Right lung (tissue), 2 donors: ENCODE measurements at regions not wholly inside any gene's neighbourhood (a gene's known extent, or its start where the extent isn't known, plus 50 kb on each side); places are given as distances from the start of the nearest gene placed in this dataset.
A peak's percentile ranks its signal among the peaks of the same experiment; 100 is the strongest.

Source experiments
- DNase-seq, 2 donors: peaks; one replicate each; pipeline ENCODE4 v3.0.0-alpha.2; 2013

DNA sequence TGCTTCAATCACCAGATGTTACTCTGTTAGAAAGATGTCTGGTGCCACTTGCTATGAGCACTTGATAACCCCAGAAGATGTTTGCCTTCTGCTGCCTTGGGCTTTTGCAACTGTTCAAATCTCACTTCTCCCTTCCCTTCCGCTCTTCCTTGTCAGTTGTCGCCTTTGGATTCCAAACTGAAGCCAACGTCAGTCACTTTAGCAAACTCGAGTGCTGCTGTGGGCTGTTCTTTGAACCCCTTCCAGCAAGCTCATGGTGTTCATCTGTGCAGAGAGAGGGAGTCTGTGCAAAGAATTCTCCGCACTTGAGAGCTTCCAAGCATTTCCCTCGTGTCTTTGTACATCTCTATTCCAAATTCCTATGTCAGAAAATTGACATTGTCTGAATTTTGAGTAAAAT lies 879.4 kb downstream of the CDH11 start:
- DNase-seq = peak; percentile 37 to 48

DNA sequence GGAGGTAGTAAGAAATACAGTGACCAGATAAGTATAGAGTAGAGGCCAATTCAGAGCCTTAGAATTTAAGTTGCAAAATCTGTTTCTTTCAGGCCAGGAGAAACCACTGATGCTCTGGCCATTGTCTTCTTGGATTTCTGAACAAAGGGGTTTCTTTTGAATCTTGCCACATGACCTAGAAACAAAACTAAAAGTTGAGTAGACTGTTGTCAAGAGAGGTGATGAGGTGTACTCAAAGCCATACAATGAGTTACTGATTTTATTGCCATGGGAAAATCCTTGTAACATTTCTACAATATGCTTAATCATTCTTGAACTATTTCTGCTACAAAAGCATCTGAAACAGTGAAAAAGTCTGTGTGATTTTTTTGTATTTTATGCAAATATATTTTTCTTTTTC lies 881.3 kb downstream of the CDH11 start:
- DNase-seq = no peak

DNA sequence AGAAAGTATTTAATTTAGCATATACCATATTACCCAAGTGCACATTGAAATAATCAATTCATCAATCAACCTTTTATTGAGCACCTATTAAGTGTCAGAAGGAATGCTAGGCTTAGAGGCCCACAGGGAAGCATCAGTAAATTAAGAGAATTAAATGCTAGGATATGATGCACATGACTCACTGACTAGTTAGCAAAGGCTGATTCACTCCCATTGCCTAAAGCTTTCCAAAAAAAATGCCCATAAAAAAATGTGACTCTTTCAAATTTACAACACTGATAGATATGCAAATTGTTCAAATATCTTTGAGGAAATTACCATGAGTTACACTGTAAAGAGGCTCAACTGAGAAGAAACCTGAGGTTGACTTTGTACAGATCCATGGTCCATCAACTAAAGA lies 883.3 kb downstream of the CDH11 start:
- no peak for DNase-seq

DNA sequence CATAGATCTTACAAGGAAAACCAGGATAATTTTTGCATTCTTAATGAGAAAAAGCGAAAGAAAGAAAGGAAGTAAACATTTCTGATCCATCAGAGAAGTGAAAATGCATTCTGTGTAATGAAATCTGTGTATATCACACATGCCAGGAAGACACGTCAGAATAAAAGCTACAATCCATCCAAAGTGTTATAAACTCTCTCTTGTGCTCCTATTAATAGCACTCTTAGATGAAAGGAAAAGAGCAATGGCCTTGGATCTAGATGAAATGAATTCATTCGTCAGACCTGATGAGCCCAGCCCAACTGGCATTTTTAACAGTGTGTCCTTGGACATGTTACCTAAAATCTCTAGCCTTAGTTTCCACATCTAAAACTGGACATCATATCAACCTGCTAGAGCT lies 885.5 kb downstream of the CDH11 start:
- DNase-seq = no peak

DNA sequence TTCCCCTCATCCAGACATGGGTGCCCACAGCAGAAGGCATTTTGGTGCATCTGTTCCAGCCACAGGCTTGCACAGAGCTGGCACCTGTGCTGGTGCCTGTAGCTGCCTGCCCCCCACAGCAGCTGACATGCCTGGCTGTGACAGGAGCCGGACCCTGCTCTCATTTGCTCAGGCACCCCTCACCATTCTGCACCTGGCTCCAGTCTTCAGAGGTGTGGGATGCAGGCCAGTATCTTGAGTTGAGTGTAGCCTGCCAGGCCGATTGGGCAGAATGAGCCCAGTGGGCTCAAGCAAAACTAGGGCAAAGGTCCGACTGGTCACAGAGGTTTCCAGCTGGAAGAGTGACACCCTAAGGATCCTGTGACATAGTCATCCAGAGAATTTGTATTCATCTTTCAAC lies 887.7 kb downstream of the CDH11 start:
- no peak for DNase-seq

DNA sequence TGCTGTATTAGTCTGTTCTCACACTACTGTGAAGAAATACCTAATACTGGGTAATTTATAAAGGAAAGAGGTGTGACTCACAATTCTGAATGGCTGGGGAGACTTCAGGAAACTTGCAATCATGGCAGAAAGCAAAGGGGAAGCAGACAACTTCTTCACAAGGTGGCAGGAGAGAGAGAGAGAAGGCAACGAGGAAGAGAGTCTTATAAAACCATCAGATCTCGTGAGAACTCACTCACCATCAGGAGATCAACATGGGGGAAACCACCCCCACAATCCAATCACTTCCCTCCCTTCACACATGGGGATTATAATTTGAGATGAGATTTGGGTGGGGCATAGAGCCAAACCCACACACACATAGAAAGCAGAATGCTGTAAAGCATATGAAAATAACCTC lies 896.2 kb downstream of the CDH11 start:
- DNase-seq = no peak

DNA sequence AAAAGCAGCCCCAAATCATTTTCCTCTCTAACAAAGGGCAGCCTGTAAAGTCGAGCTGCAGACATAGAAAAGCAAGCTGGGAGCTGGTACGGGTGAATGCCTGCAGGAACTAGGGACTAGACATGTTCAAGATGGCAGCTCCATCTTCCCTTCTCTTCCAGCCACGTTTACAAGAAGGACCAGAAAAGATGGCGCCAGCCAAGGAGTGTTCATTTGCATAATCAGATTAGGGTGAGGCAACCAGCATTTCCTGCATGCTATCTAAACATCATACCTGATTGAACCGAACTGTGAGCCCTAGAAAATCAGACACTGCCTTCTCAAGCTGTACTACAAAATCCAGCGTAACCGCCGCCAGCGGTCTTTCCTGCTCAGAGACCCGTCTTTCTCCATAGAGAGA lies 896.8 kb downstream of the CDH11 start:
- no peak for DNase-seq

DNA sequence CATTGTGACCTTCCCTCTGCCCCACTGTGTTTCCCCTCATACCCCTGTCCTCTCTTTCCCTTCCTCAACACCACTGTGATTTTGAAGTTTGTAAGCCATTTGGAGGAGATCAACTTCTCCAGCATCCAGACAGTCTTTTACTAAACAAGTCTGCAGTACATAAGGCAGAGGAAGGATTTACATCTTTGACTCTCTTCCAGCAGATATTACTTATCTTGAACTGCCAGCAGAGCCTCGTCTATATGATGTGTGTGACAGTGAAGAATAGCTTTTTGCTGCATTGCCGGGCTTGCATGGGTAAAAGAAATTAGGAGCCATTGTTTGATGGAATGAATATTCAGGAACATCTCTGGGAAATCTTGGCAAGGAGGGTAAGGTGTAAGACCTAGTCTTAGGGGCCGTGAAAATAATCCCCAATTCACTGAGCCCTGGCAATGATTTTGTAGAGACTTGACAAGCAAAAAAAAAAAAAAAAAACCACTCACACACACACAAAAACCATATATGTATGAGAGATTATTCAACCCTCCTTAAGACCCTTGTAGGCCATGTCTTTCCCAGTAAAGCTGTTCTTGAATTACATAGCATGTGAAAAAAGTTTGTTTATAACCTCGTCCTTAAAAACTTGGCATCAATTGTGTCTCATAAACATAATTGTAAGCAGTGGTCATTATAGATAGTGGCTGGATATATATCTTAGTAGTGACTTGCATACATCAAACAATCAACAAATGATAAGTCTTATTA lies 903.9 kb downstream of the CDH11 start:
- no peak for DNase-seq

DNA sequence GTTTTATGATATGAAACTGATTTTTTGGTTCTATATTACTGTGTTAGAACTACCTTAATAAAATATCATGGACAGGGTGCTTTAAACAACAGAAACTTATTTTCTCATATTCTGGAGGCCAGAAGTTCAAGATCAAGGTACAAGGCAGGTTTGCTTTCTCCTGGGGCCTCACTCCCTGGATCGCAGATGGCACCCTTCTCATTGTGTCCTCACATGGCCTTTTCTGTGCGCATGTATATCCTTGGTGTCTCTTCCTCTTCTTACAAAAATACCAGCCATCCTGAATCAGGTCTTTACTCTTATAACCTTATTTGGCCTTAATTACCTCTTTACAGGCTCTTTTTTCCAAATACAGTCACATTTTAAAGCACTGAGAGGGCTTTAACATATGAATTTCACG lies 906.1 kb downstream of the CDH11 start:
- no peak for DNase-seq

DNA sequence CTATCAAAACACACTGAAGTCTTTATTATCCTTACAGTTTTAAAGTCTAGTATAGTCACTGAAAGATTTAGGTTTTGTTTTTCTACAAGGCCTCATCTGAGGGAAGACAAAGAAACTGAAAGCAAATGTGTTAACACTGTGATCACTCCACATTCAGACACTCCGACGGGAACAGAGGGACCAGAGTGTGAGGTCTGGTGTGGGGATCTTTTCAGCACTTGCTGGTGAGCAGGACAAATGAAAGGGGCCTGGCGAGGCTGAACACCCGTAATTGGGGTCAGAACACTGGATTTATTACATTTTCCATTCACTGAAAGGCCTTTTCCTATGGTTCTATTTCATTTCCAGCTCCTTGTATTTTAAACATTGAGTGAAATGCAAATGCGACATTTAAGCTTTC lies 910.5 kb downstream of the CDH11 start:
- no peak for DNase-seq

DNA sequence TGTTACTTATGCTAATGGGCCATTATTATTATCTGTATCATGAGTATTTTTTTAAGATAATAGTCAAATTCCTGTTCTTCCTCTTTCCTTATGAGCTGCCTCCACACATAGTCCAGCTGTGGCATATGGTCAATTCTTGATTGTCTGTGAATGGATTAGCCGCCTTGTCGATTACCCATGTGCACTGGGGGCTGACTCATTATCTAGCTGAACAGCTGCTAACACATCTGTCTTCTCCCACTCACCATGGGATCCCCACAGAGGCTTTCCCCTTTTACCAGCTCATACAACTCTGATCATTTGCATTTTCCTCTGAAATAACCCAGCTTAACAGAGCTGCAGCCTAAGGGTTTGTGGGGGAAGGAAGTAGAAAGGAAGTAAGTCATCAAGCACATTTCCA lies 915.0 kb downstream of the CDH11 start:
- DNase-seq = peak; percentile 91 to 92

DNA sequence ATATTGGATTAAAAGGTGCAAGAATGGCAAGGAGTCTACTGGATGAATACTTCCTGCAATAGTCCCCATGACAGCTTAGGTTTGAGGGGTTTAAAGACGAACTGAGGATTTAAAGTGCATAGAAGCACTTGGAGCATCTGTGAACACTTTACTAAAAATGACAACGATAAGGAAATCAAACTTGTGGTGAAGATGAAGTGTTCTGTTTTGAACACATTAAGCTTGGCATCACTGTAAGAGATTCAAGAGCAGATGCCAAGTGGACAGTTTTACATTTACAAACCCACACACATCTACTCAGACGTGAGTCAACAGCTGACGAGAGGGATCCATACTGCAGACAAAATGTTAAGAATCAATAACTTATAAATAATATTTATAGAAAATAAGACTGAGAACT lies 918.7 kb downstream of the CDH11 start:
- no peak for DNase-seq

DNA sequence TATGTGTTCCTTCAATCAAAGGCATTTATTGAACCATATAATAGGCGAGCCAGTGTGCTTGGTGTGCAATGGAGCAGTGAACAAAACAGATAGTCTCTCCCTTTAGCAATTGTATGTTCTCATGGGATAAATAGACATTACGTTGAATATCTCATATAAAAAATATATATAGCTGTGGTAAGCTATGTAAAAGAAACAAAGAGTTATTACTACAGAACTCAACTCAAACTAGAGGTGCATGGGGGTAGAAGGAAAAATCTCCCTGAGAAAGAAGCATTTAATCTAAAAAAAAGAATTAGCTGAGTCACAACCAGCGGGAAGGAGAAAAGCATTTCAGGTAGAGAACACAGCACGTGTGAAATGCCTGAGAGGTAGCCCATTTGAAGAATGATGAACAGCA lies 919.3 kb downstream of the CDH11 start:
- DNase-seq = no peak

DNA sequence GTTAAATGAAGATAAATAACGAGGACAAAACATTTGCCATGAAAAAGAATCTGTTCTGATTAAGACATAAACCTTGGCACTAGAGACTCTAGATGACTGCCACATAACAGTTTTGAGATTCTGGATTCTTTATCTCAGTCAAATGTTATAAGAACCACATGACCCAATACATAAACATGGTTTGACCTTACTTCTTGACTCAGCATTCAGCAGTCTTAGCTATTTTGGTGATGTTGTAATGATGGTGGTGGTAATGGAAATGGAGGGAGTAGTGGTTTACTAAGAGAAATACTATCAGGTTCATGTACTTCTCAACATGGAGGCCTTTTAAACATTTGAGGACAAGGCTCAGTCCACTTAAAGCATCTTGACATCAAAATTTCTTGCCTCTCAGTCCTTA lies 925.4 kb downstream of the CDH11 start:
- DNase-seq = no peak

DNA sequence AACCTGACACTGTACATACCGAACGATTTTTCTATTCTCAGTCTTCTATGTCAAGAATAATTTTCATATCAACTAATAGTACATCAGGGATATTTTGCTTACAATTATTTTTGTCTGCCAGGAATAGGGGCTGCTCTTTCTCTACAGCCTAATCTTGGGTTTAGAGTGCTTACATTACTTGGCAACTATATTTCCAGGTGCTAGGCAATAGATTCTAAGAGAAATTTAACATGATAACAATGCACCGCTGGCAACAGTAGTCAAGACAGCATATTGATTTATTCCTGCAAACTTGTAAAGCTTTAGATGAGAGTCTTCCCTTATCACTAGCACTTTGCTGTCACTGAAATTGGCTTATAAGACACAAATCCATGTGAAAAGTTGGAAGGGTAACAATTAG lies 935.9 kb downstream of the CDH11 start:
- DNase-seq = no peak

DNA sequence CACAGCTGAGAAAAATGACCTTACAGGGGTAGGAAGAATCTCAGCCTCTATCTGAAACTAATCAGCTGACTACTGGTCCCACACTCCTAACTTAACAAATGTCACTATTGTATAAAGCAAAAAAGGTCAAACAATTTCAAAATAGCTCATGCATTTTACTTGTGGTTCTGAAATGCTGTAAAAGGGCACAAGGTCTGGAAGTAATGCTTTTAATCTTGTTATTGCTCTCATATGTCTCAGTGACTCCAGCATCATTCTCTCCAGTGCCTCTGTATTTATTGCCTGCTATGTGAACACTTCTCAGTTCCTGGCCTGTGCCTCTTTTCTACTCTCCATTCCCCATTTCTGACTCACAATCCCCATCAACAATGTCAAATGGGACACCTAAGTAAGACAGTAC lies 937.7 kb downstream of the CDH11 start:
- no peak for DNase-seq

DNA sequence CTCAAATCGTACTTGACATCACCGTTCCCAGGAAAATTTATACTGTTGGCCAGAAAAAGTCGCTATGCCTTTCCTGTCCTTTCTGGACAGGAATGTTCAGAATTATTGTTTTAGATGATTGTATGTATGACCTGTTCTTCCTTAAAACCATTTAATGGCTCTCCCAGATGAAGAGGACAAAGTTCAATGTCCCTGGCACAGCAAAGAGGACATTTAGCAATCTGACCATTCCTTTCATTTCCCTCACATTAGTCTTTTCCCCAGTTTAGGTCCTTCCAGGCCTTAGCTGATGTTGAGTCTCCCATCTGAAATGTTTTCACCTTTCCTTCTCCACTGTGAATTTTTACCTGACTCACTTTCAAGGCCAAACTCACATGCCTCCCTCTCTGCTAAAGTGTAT lies 938.9 kb downstream of the CDH11 start:
- no peak for DNase-seq

DNA sequence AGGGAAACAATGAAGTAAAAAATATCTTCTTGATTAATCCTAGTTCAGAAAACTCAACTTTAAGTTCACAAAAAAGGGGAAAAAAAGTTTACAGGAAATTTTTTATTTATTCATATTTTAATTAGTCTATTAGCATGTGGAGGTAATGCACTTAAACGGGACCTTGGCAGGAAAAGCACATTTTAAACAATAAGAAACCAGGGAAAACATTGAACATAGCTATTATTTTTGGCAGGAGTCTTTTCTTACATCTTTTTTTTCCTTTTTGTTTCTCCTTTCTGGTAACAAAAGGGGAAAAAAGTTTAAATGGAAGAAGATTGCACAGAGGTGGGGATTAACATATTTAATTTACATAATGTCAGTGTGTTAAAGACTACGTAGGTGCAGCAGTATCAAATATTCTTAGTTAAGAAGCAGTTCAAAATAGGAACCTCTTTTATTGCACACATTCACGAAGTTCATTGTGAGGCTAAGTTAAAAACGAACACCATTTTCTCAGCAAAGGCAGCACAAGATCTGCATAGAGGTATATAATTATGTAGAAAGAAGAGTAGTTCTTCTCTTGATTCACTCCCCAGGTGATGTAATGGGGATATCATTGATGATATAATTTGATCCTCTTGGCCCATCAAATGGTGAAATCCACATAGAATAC lies 940.5 kb downstream of the CDH11 start:
- DNase-seq = no peak

DNA sequence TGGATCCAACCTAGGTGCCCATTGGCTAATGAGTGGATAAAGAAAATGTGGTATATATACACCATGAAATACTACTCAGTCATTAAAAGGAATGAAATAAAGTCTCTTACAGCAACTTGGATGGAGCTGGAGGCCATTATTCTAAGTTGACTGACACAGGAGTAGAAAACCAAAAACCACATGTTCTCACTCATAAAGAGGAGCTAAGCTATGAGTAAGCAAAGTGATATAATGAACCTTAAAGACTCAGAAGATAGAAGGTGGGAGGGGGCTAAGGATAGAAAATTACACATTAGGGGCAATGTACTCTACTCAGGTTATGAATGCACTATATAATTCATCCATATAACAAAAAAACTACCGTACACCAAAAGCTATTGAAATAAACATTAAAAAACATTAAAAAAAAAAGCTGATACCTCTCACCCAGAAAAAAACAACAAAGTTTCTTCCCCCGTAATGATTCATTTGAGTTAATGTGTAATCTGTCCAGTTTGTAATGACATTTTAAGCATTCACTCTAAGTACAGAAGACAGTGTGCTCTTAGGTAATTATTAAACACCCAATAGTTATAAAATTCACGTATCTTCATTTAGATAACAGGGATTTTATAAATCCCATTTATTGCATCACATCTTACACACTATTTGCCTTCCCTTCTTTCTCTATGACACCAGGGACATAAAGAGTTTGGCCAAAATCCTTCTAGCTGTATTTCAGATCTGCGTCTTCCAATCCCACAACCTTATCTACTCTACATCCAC lies 941.5 kb downstream of the CDH11 start:
- DNase-seq = no peak

DNA sequence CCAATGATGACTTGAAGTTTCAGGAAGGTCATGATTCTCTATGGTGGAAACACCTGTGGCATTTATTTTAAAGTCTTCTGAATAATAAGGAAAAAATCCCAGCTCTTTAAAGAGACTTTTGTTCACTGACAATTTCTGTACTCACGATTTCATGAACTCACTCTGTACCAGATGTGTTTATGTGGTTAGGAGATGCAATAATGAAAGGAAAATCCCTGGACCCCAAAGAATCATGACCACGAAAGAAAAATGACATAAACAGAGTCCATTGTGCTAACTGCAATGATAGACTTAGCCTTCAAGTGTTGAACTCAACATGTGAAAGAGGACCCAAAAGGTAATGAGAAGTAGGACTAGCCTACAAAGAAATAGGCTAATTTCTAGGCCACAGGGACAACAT lies 947.5 kb downstream of the CDH11 start:
- no peak for DNase-seq

DNA sequence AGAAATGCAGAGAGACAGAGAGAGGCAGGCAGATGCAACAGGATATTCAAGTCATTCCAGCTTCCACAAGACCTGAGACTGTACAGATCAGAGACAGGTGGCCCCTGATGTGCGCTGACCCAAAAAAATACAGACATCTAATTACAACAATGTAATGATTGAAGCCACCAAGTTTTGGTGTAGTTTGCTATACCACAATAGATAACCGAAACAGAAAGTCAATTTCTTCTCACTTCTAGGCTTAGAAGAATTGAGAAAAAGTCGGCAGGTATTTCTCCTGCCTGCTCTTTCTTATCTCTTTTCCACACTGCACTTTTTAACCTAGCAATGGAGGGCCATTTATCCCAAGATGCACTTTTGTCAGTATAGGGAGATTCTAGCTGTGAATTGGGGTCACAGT lies 949.2 kb downstream of the CDH11 start:
- DNase-seq = no peak

DNA sequence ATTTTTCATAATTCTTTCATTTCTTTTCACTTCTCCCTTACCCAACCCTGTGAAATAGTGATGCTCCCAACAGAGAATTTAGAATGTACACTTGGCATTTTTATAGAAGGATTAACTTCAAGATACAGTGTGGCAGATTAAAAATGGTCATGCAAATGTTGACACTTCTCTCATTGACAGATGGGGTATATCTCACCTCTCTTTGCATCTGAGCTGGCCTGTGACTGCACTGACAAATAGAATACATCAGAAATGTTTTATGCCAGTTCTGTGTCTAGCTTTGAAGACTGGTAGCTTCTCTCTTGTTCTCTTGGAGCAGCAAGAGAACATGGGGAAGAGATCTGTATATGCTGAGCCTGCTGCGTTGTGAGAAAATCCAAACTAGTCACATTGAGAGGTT lies 949.6 kb downstream of the CDH11 start:
- DNase-seq = no peak

DNA sequence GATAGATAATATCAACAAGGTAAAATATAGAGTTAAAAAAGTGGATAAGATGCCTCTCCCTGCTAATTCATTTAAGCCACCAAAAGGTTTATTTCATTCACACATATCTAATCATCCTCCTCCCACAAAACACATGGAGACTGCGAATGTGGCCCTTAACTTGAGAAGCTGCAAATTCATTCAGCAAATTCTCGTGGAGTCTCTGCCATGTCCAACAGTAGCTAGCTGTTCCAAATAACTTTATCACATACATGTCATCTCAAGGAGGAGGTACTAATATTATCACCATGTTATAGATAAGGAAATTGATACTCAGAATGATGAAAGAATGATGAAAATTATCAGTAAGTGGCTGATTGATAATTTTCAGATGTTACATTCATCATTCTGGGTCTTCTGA lies 950.2 kb downstream of the CDH11 start:
- DNase-seq = no peak
